Peyer's patch (tissue), 4 donors: ENCODE measurements at regions not wholly inside any gene's neighbourhood (a gene's known extent, or its start where the extent isn't known, plus 50 kb on each side); places are given as distances from the start of the nearest gene placed in this dataset.
"Not testable (repeated sequence)": the region's sequence is repeated elsewhere in the genome, so short reads cannot be mapped to it uniquely, and the experiment has no call there.

Experiments
- DNase-seq, 3 donors: peaks; one replicate each; pipeline ENCODE4 v3.0.0-alpha.2; 2017 to 2019
- H3K27ac ChIP-seq, 4 donors: fragments of 200-600 bp; sonication (generic); one replicate each; pipeline ENCODE4 v1.5.1; 2016 to 2019
- H3K27me3 ChIP-seq, 2 donors: fragments of 200-600 bp; sonication (generic); one replicate each; pipeline ENCODE4 v1.5.1; 2019
- H3K36me3 ChIP-seq, 3 donors: fragments of 200-600 bp; sonication (generic); one replicate each; pipeline ENCODE4 v1.5.1; 2016 to 2019
- H3K4me1 ChIP-seq, 4 donors: fragments of 200-600 bp; sonication (generic); one replicate each; pipeline ENCODE4 v1.5.1; 2016 to 2019
- H3K4me3 ChIP-seq, 4 donors: fragments of 200-600 bp; sonication (generic); 1 replicate in 3 of 4; 2 replicates in 1 of 4; pipeline ENCODE4 v1.5.1; 2016 to 2019; ENCODE audit warnings: mild to moderate bottlenecking in 1 of 4
- H3K9me3 ChIP-seq, 4 donors: fragments of 200-600 bp; sonication (generic); one replicate each; pipeline ENCODE4 v1.5.1; 2016 to 2019; ENCODE audit warnings: mild to moderate bottlenecking in 1 of 4
- POLR2A ChIP-seq, 2 donors: fragments of 450-650 bp; IDR thresholded peaks; one replicate each; pipeline ENCODE4 v1.5.1; 2017; ENCODE audit warnings: antibody characterized with exemption in 2 of 2, mild to moderate bottlenecking in 2 of 2, moderate library complexity in 2 of 2
- TF ChIP-seq, protein P1 (sequence below), 6 experiments: fragments of 450-650 bp in 4 of 6; fragments of 200-600 bp in 2 of 6; sonication (generic) in 1 of 6; IDR thresholded peaks; one replicate each; pipeline ENCODE4 v1.5.1; 2017 to 2019; ENCODE audit warnings: antibody characterized with exemption in 6 of 6, mild to moderate bottlenecking in 3 of 6, moderate library complexity in 1 of 6

GRCh38 chr13:28607187-28607955 lies 51.6 kb upstream of the POMP start:
- Histone ChIP-seq H3K4me1 (no peaks in the 10 kb centered on the region), H3K4me3 (no peak overlapping the region), H3K27ac (no peak overlapping the region), H3K36me3 (no peaks in the 10 kb centered on the region), H3K9me3 (no peaks in the 10 kb centered on the region), H3K27me3 (no peaks in the 10 kb centered on the region)
- no peak for DNase-seq
- no peak for TF ChIP-seq POLR2A (IDR thresholded peaks at IDR 0.05)
- TF ChIP-seq, protein P1, sequence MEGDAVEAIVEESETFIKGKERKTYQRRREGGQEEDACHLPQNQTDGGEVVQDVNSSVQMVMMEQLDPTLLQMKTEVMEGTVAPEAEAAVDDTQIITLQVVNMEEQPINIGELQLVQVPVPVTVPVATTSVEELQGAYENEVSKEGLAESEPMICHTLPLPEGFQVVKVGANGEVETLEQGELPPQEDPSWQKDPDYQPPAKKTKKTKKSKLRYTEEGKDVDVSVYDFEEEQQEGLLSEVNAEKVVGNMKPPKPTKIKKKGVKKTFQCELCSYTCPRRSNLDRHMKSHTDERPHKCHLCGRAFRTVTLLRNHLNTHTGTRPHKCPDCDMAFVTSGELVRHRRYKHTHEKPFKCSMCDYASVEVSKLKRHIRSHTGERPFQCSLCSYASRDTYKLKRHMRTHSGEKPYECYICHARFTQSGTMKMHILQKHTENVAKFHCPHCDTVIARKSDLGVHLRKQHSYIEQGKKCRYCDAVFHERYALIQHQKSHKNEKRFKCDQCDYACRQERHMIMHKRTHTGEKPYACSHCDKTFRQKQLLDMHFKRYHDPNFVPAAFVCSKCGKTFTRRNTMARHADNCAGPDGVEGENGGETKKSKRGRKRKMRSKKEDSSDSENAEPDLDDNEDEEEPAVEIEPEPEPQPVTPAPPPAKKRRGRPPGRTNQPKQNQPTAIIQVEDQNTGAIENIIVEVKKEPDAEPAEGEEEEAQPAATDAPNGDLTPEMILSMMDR (IDR thresholded peaks at IDR 0.05), result no peak

DNA sequence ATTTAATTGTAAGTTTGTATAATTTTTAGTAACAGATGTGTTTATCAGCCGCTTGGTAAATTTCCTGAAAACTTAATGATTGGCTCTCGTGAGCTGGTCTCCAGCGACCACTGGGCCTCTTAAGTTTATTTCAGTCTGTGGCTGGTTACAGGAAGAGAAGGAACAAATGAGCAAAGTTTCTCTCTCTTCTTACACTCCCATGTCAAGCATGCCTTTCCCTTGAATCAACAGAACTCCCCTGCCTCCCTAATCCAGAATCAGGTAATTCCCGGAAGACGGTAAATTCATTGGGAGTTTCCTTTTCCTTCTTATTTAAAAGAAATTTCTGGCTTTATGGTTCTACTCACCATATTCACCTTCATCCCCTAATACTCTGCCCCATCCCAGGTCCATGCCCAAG lies 52.5 kb upstream of the POMP start:
- H3K4me3 ChIP-seq, result no peak overlapping the region
- TF ChIP-seq, protein P1 (IDR thresholded peaks at IDR 0.05), result no peak
- no peak for TF ChIP-seq POLR2A (IDR thresholded peaks at IDR 0.05)
- H3K9me3 ChIP-seq, result no peaks in the 10 kb centered on the region
- no peaks in the 10 kb centered on the region for H3K4me1 ChIP-seq
- DNase-seq, result no peak
- H3K27me3 ChIP-seq, result no peaks in the 10 kb centered on the region
- H3K27ac ChIP-seq, result no peak overlapping the region
- no peaks in the 10 kb centered on the region for H3K36me3 ChIP-seq

- not testable (repeated sequence) for DNase-seq, H3K4me1 ChIP-seq, H3K27me3 ChIP-seq, H3K27ac ChIP-seq, H3K36me3 ChIP-seq, H3K4me3 ChIP-seq, H3K9me3 ChIP-seq
Measured at GRCh38 chr13:28605147-28605546, 53.8 kb upstream of the POMP start.

DNA sequence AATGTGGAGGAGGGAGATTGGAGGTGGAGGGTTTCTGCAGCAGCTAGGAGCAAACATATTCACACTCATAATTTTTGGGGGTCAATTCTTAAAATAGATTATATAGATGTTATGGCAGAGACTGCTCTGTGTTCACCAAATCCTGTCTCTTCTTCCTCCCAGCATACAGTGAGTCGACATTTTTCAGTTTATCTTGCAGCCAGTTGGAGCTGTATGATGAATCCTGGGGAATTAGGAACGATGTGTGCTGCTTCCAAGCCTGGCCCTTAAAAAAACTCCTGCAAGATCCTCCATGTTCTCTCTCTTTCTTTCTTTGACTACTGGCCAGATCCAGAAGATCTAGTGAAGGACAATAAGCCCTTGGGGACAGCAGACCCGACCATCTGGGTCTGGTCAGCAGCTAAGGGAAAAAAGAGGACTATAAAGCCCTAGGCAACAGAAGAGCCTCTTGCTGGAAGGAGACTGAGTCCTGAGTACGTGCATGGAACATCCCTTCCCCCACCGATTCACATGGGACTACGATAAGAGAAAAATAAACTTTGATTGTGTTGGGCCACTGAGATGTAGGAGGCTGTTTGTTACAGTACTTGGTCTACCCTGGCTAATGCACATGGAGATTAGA lies 55.8 kb upstream of the POMP start:
- no peak overlapping the region for H3K4me3 ChIP-seq
- H3K4me1 ChIP-seq, result no peaks in the 10 kb centered on the region
- TF ChIP-seq POLR2A (IDR thresholded peaks at IDR 0.05), result no peak
- TF ChIP-seq, protein P1 (IDR thresholded peaks at IDR 0.05), result no peak
- H3K36me3 ChIP-seq, result no peaks in the 10 kb centered on the region
- no peaks in the 10 kb centered on the region for H3K9me3 ChIP-seq
- no peak overlapping the region for H3K27ac ChIP-seq
- DNase-seq, result no peak
- no peaks in the 10 kb centered on the region for H3K27me3 ChIP-seq

DNA sequence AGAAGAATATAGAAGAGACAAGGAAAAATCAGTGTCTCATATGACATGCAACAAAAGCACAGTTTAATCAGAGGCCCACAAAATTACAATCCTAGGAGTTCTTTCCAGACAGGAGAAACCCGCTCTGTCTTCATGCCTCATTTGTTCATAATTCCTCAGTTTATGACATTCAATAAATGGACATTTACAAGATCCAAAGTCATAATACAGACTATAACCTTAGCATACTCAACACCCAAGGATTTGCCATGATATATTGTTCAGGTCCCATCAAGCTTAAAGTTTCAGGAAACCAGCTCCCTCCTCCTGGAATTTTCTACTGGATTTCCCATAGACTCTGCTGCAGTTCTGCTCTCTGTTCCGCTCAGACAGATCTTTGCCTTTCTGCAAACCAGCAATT lies 56.4 kb upstream of the POMP start:
- Histone ChIP-seq H3K4me3 (no peak overlapping the region), H3K27ac (no peak overlapping the region), H3K9me3 (no peaks in the 10 kb centered on the region), H3K27me3 (no peaks in the 10 kb centered on the region), H3K4me1 (no peaks in the 10 kb centered on the region), H3K36me3 (no peaks in the 10 kb centered on the region)
- TF ChIP-seq, protein P1 (IDR thresholded peaks at IDR 0.05), result no peak
- no peak for TF ChIP-seq POLR2A (IDR thresholded peaks at IDR 0.05)
- no peak for DNase-seq

DNA sequence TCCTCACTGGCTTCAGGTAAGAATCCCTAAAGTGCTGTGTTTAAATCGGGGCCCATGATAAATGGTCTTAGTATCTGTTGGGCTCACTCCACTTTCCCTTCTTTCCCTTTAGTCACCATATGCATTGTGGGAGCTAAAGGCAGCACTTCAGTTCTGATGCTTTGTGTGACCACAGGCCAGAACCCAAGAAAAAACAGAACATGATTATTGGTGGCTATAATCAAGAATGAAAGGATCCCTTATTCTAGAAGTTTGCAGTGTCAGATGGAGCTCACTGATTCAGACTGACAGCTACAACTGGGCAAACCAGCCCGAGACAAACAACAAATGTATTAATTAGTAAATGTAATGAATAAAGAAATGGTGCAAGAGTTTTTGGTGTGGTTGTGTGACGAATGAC lies 57.3 kb upstream of the POMP start:
- TF ChIP-seq, protein P1 (IDR thresholded peaks at IDR 0.05), result no peak
- TF ChIP-seq POLR2A (IDR thresholded peaks at IDR 0.05), result no peak
- Histone ChIP-seq H3K27me3 (no peaks in the 10 kb centered on the region), H3K4me3 (no peak overlapping the region), H3K27ac (no peak overlapping the region), H3K4me1 (no peaks in the 10 kb centered on the region), H3K36me3 (no peaks in the 10 kb centered on the region), H3K9me3 (no peaks in the 10 kb centered on the region)
- no peak for DNase-seq
